Adrenal gland (tissue), 5 donors: ENCODE measurements at regions not wholly inside any gene's neighbourhood (a gene's known extent, or its start where the extent isn't known, plus 50 kb on each side); places are given as distances from the start of the nearest gene placed in this dataset.

Experiments
- POLR2A ChIP-seq, 2 donors: fragments of 450-650 bp; IDR thresholded peaks; one replicate each; pipeline ENCODE4 v1.6.1; 2017; ENCODE audit warnings: antibody characterized with exemption in 2 of 2, mild to moderate bottlenecking in 2 of 2, moderate library complexity in 1 of 2
- TF ChIP-seq, protein P1 (sequence below), 6 experiments: fragments of 450-650 bp in 4 of 6; fragments of 200-600 bp in 2 of 6; sonication (generic) in 1 of 6; IDR thresholded peaks; 1 replicate in 5 of 6; 2 replicates in 1 of 6; pipeline versions ENCODE4 v1.5.1 to v1.8.0; 2016 to 2021; ENCODE audit warnings: antibody characterized with exemption in 6 of 6, mild to moderate bottlenecking in 2 of 6, moderate library complexity in 1 of 6
- donor health status: DM: no; HTN: no; CAD: no.

- TF ChIP-seq, protein P1, sequence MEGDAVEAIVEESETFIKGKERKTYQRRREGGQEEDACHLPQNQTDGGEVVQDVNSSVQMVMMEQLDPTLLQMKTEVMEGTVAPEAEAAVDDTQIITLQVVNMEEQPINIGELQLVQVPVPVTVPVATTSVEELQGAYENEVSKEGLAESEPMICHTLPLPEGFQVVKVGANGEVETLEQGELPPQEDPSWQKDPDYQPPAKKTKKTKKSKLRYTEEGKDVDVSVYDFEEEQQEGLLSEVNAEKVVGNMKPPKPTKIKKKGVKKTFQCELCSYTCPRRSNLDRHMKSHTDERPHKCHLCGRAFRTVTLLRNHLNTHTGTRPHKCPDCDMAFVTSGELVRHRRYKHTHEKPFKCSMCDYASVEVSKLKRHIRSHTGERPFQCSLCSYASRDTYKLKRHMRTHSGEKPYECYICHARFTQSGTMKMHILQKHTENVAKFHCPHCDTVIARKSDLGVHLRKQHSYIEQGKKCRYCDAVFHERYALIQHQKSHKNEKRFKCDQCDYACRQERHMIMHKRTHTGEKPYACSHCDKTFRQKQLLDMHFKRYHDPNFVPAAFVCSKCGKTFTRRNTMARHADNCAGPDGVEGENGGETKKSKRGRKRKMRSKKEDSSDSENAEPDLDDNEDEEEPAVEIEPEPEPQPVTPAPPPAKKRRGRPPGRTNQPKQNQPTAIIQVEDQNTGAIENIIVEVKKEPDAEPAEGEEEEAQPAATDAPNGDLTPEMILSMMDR (IDR thresholded peaks at IDR 0.05) = no peak
- TF ChIP-seq POLR2A (IDR thresholded peaks at IDR 0.05) = no peak
Measured at GRCh38 chr5:117461966-117462365, 887.3 kb upstream of the SEMA6A start.
